ENCODE measurements at regions not wholly inside any gene's neighbourhood (a gene's known extent, or its start where the extent isn't known, plus 50 kb on each side); places are given as distances from the start of the nearest gene placed in this dataset.

- dilution Hi-C loops (cut with MboI; ENCODE audit: extremely low pct_ligation_motif_present, low sequenced_read_pairs), result no loop called here
- Histone ChIP-seq H3K9me3 (ENCODE audit: control insufficient read depth, low read depth, low read length) (peaks cover 1% of the 10 kb centered on the region), H3K27me3 (ENCODE audit: control insufficient read depth, extremely low read depth, insufficient read depth, low read length) (no peaks in the 10 kb centered on the region), H3K79me2 (ENCODE audit: control insufficient read depth, insufficient read depth, low read length) (no peaks in the 10 kb centered on the region), H2AFZ (ENCODE audit: control insufficient read depth, low read length) (no peak overlapping the region), H3K27ac (ENCODE audit: control insufficient read depth, insufficient read depth, low read length) (no peak overlapping the region), H3K4me2 (ENCODE audit: control insufficient read depth, extremely low read depth, insufficient read depth, low read depth, low read length) (no peak overlapping the region), H3K4me3 (ENCODE audit: control insufficient read depth in 2 of 3, extremely low read depth in 1 of 3, insufficient read depth in 2 of 3, low read depth in 1 of 3, low read length in 3 of 3) (no peak overlapping the region), H3K9me1 (ENCODE audit: control insufficient read depth, extremely low read depth, insufficient read depth, low read length) (no peaks in the 10 kb centered on the region), H3K4me1 (ENCODE audit: control insufficient read depth, extremely low read depth, insufficient read depth, low read length) (no peaks in the 10 kb centered on the region), H3K36me3 (ENCODE audit: control insufficient read depth in 2 of 2, extremely low read depth in 1 of 2, insufficient read depth in 2 of 2, low read length in 2 of 2) (no peaks in the 10 kb centered on the region), H4K20me1 (ENCODE audit: control insufficient read depth, extremely low read depth, insufficient read depth, low read length) (no peaks in the 10 kb centered on the region), H3K9ac (ENCODE audit: control insufficient read depth, extremely low read depth, insufficient read depth, low read length) (no peak overlapping the region)
- FAIRE-seq (no peak), DNase-seq (ENCODE audit: low read depth, low spot score) (no peak)
- TF ChIP-seq CTCF (optimal IDR thresholded peaks at IDR 0.05 in 1 of 3, IDR thresholded peaks at IDR 0.05 in 1 of 3, conservative IDR thresholded peaks at IDR 0.05 in 1 of 3; ENCODE audit: extremely low read depth in 1 of 3, insufficient read depth in 2 of 3, low read length in 3 of 3), result no peak
- TF ChIP-seq EZH2 (IDR thresholded peaks at IDR 0.05; ENCODE audit: low read length), result no peak
Measured at GRCh38 chr13:22357132-22357531, 686.3 kb downstream of the FGF9 start.

GRCh38 chr13:22369090-22369489, 698.2 kb downstream of the FGF9 start:
- H3K9me1 ChIP-seq (ENCODE audit: control insufficient read depth, extremely low read depth, insufficient read depth, low read length), result no peaks in the 10 kb centered on the region
- no peaks in the 10 kb centered on the region for H3K79me2 ChIP-seq (ENCODE audit: control insufficient read depth, insufficient read depth, low read length)
- no peaks in the 10 kb centered on the region for H3K27me3 ChIP-seq (ENCODE audit: control insufficient read depth, extremely low read depth, insufficient read depth, low read length)
- dilution Hi-C loops (cut with MboI; ENCODE audit: extremely low pct_ligation_motif_present, low sequenced_read_pairs), result no loop called here
- no peak overlapping the region for H3K4me3 ChIP-seq (ENCODE audit: control insufficient read depth in 2 of 3, extremely low read depth in 1 of 3, insufficient read depth in 2 of 3, low read depth in 1 of 3, low read length in 3 of 3)
- H2AFZ ChIP-seq (ENCODE audit: control insufficient read depth, low read length), result no peak overlapping the region
- no peak overlapping the region for H3K27ac ChIP-seq (ENCODE audit: control insufficient read depth, insufficient read depth, low read length)
- no peaks in the 10 kb centered on the region for H3K36me3 ChIP-seq (ENCODE audit: control insufficient read depth in 2 of 2, extremely low read depth in 1 of 2, insufficient read depth in 2 of 2, low read length in 2 of 2)
- no peaks in the 10 kb centered on the region for H4K20me1 ChIP-seq (ENCODE audit: control insufficient read depth, extremely low read depth, insufficient read depth, low read length)
- no peak overlapping the region for H3K4me2 ChIP-seq (ENCODE audit: control insufficient read depth, extremely low read depth, insufficient read depth, low read depth, low read length)
- FAIRE-seq (no peak), DNase-seq (ENCODE audit: low read depth, low spot score) (no peak)
- peaks cover 2% of the 10 kb centered on the region for H3K9me3 ChIP-seq (ENCODE audit: control insufficient read depth, low read depth, low read length)
- H3K9ac ChIP-seq (ENCODE audit: control insufficient read depth, extremely low read depth, insufficient read depth, low read length), result no peak overlapping the region
- TF ChIP-seq CTCF (optimal IDR thresholded peaks at IDR 0.05 in 1 of 3, IDR thresholded peaks at IDR 0.05 in 1 of 3, conservative IDR thresholded peaks at IDR 0.05 in 1 of 3; ENCODE audit: extremely low read depth in 1 of 3, insufficient read depth in 2 of 3, low read length in 3 of 3) (no peak), EZH2 (IDR thresholded peaks at IDR 0.05; ENCODE audit: low read length) (no peak)
- H3K4me1 ChIP-seq (ENCODE audit: control insufficient read depth, extremely low read depth, insufficient read depth, low read length), result no peaks in the 10 kb centered on the region

Data from keratinocyte (primary cell).